ENCODE measurements at regions not wholly inside any gene's neighbourhood (a gene's known extent, or its start where the extent isn't known, plus 50 kb on each side); places are given as distances from the start of the nearest gene placed in this dataset.

DNA sequence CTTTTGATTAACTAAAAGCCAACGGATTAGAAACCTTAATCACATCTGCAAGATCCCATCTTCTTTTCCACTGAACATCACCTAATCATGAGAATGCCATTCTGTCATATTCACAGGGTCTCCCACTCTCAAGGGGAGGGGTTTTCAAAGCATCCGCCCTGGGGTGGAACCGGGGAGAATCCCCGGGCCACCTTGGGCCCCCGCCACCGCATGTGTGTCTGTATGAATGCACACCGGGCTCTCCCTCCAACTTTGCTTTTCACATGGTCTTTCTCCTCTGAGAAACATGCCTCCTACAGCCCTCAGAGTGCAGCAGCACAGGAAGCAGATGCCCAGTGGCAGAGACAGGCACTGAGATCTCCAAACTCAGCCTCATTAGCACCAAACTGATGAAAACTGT is 233.2 kb upstream of the PPP2R2D start:
- no peak for DNase-seq (ENCODE audit: low spot score)

- no peak for DNase-seq (ENCODE audit: low spot score)
These were observed 231.9 kb upstream of the PPP2R2D start for GRCh38 chr10:131668903-131669302.

DNA sequence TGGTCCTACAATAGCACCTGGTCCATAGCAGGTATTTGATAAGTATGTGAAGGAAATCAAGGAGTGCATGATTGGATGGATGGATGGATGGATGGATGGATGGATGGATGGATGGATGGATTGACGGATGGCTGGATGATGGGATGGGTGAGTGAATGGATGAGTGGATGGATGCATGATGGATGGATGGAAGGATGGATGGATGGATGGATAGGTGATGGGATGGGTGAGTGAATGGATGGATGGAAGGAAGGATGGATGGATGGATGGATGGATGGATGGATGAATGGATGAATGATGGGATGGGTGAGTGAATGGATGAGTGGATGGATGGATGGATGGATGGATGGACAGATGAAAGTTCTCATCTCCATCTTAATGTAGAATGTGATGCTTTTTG is 231.0 kb upstream of the PPP2R2D start:
- no peak for DNase-seq (ENCODE audit: low spot score)

DNA sequence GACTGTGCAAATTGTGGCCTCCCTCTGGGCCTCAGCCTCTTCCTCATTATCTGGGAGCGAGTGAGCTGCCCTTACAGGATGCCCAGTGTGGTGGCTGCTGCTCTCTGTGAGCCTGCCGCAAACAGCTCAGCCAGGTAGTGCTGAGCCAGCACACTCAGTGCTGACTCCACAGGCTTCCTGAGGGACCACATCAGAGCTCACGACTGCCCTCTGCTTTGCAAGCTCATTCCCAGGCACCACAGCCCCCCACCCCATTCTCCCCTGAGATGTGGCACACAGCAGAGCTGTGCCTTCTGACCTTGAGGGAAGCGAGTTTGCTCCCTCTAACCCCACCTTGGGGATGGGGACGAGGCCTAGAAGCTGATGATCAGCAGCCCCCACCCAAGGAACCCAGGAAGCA is 230.5 kb upstream of the PPP2R2D start:
- DNase-seq (ENCODE audit: low spot score): no peak

- no peak for DNase-seq (ENCODE audit: low spot score)
These were observed 227.4 kb upstream of the PPP2R2D start for GRCh38 chr10:131673396-131673795.

- DNase-seq (ENCODE audit: low spot score): no peak
These were observed 226.7 kb upstream of the PPP2R2D start for GRCh38 chr10:131674130-131674529.

DNA sequence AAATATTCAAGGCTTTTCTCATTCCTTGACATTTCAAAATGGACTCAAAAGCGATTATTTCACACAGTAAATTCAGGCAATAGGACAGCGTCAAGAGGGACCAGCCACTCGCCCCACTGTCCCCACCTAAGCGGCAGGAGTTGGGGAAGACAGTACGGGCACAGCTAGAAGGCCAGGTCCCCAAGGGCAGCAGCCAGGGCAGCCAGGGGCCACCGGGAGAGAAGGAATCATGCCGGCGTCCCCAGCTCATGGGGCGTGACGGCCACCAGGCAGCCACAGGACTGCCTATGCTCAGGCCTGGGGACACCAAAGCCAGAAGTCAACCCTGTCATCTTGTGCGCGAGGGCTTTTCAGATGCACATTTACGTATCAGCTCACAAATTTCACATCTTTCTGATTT is 225.7 kb upstream of the PPP2R2D start:
- DNase-seq (ENCODE audit: low spot score): no peak

- no peak for DNase-seq (ENCODE audit: low spot score)
These were observed 224.6 kb upstream of the PPP2R2D start for GRCh38 chr10:131676046-131676799.

DNA sequence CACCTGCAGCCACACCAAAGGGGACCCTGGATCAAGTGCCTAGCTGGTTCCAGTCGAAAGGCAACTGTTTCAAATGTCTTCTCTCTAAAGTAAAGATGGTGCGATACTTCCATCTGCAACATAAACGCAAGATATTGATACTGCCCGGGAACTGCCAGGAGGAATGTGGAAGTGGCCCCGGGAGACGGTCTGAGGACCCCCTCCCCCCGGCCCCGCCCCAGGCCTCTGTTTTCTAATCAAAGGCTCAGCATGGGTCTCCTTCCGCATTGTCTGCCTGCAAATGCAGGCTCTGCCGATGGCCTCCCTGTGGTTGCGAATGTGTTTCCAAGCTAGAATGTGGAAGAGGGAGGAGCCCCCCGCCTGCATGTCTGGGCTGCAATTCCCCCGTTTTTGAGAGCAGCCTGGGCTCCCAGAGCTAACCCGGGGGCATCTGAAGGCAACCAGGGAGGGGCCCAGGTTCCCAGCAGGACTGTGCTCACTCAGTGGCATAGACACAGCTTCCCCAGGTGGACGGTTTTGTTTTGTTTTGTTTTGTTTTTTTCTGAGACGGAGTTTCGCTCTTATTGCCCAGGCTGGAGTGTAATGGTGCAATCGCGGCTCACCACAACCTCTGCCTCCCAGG is 223.9 kb upstream of the PPP2R2D start:
- no peak for DNase-seq (ENCODE audit: low spot score)

DNA sequence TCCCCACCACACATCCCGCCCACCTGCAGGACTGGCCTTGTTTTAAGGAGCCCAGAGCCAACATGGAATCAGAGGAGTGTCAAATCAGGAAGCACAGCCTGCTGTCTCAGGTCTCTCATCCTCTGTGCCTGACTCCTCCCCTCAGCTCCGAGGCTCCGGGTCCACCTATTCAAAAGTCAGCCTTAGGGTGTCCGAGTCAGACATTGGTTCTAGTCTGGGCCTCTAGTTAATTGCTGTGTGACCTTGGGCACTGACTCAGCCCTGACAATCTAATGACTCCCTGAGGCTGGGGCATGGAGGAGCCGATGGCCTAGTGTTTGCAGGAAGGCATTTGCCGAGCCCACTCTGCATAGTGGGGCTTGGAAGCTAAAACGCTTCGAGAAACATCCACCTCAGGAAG is 223.1 kb upstream of the PPP2R2D start:
- no peak for DNase-seq (ENCODE audit: low spot score)

DNA sequence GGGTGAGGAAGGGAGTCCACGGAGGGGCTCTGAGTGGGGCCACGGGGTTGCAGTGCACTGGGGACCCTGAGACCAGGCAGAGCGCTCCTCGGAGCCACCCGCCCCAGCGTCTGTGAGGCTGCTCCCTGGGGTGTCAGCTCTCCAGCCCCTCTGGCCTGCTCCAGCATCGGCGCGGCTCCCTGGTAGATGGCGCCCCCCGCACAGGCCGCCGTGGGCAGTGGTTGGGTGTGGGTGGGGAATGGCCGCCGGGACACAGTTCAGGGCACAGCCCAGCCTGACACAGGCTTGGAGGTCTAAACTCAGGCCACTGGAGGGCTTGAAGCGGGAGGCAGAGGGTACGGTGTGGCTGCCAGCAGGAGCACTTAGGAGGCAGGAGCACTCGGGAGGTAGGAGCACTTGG is 222.6 kb upstream of the PPP2R2D start:
- no peak for DNase-seq (ENCODE audit: low spot score)

GRCh38 chr10:131678613-131679012 is 222.2 kb upstream of the PPP2R2D start:
- DNase-seq (ENCODE audit: low spot score): no peak

GRCh38 chr10:131679926-131680325 is 220.9 kb upstream of the PPP2R2D start:
- DNase-seq (ENCODE audit: low spot score): no peak

DNA sequence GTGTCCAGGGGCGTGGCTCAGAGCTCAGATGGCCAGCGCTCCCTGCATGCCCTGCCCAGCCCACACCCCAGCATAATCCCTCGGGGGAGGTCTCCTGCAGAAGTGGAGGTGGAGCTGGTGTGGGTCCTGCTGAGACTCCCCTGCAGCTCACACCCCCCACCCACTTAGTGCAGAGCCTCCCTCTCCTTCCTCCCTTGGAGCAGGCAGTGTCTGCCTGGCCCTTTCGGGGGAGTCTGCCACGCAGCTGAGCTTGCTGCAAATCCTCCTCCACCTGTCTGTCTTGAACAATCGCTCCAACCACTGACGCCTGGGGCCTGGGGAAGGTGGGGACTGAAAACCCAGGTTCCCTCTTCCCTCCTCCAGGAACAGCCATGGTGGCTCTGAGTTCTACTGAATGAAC is 219.7 kb upstream of the PPP2R2D start:
- no peak for DNase-seq (ENCODE audit: low spot score)

GRCh38 chr10:131681656-131682055 is 219.2 kb upstream of the PPP2R2D start:
- DNase-seq (ENCODE audit: low spot score): no peak

DNA sequence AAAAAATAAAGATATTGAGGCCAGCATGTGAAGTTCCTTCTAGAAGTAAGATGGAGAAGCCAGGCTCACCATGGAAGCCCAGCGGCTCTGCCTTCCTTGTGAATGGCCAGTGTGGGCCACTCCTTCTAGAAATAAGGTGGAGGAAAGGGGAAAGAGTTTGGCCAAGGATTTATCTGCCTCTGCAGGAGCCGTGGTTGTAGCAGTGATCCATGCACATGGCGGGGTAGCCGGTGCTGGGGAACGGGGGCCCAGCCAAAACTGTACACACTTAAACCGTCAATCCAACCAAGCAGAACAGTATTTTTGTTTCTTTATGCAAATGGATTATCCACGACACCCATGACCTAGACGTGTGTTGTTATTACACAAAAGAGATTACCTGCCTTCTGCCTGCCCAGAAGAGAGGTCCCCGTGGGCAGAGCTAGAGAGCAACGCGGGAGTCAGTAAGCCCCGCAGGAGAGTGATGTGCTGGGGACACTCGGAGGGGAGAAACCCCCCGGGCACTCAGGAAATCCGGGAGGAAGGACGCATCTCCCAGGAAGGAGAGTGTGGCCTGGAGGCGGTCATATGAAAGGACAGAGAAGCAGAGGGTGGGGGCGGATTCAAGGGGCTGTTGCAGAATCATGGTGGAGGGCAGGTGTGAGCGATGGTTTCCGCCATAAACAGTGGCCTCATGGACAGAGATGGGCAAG is 218.4 kb upstream of the PPP2R2D start:
- no peak for DNase-seq (ENCODE audit: low spot score)

- no peak for DNase-seq (ENCODE audit: low spot score)
These were observed 217.4 kb upstream of the PPP2R2D start for GRCh38 chr10:131683281-131683861.

DNA sequence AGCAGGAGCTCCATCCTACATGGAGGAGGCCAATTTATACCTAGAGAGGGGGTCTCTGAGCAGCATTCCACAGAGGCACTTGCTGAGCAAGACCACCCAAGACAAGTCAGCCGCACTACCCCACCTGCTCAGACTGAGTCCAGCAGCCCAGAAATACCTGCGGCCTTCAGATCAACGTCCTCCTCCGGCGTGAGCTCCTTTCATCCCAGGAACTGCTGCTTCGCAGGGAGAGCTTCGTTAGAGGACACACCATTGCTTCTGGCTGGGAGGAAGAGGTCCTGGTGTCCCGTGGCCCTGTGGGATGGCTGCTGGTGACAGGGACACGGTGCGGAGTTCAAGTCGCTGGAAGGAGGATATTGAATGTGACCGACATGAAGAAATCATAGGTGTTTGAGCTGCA is 216.9 kb upstream of the PPP2R2D start:
- no peak for DNase-seq (ENCODE audit: low spot score)

- no peak for DNase-seq (ENCODE audit: low spot score)
These were observed 215.8 kb upstream of the PPP2R2D start for GRCh38 chr10:131685007-131685406.

- DNase-seq (ENCODE audit: low spot score): no peak
These were observed 215.2 kb upstream of the PPP2R2D start for GRCh38 chr10:131685576-131685975.

DNA sequence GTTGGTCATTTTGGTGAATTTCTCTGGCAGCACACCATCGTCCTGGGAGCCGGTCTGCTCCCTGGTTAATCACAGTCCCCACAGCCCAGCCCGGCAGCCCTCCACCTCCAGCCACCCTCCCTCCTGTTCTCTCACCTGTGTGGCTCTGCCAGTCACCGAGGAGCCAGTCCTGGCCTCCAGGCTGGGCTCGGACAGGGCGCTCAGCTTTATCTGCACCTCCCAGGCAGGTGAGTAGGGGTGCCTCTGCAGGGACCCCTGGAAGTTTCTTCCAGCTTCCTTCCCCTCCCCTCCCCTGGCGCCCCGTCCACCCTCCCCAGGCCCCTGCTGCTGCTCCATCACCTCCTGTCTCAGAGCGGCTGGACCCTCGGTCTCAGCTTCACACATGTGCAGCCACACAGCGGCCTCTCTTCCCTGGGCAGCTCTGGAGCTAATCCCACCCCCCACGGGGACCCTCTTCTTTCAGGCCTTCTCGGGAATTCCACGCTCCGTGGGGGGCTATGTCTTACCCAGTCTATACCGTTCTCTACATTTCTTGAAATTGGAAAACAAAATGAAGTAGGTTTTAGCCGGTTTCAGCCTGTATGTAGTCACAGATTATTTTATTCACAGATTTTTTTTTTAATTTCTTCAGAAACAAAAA is 213.9 kb upstream of the PPP2R2D start:
- no peak for DNase-seq (ENCODE audit: low spot score)

GRCh38 chr10:131688304-131688703 is 212.5 kb upstream of the PPP2R2D start:
- no peak for DNase-seq (ENCODE audit: low spot score)
